ENCODE measurements at regions not wholly inside any gene's neighbourhood (a gene's known extent, or its start where the extent isn't known, plus 50 kb on each side); places are given as distances from the start of the nearest gene placed in this dataset.

DNA sequence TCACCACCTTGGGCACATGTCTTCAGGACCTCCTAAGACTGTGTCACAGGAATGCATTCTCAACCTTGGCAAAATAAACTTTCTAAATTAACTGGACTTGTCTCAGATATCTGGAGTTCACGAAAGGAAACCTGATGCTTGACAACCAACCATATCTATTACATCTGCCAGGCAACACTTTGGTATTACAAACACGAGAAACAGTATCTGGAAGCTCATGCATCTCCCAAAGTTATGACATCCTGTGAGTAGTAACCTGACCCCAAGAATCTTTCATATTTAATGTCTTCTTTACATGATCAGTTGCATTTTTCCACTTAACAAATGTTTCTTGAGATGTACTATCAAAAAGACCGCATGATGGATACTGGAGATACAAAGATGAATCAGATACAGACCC, 465.3 kb upstream of the AGTR1 start:
- no peak for DNase-seq

DNA sequence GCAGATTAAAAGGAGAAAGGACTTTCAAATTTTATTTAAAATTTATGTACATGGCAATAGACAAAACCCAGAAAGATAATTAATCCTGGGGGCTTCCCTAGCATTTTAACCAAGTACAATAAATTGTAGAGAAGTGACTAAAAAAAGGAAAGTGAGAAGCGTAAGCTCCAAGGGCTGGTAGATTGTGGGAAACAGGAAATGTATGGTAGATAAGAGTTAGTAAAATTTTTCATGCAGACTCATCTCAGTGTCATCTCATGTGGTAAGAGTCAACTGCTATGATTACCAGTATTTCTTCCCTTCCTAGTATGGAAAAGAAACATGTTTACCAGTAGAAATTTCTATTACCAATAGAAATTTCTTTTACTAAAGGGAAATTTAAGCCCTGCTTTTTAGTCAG, 464.3 kb upstream of the AGTR1 start:
- peak; percentile 12 for DNase-seq

DNA sequence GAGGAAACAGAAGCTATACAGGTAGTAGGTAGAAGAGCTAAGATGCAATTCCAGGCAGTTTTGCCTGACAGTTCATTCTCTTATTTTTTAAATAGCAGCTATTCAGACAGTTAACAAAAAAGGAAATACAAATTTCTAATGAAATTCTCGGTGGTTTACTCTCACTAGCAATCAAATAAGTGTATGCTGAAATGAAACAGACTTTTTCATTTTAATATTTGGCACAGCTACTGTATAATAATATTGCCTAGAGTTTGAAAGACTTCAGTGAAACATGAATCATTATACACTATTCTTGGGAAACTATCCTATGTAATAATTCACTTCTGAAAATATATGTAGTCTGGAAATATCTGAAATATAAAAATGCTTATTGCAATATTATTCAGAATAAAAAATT, 463.2 kb upstream of the AGTR1 start:
- no peak for DNase-seq

DNA sequence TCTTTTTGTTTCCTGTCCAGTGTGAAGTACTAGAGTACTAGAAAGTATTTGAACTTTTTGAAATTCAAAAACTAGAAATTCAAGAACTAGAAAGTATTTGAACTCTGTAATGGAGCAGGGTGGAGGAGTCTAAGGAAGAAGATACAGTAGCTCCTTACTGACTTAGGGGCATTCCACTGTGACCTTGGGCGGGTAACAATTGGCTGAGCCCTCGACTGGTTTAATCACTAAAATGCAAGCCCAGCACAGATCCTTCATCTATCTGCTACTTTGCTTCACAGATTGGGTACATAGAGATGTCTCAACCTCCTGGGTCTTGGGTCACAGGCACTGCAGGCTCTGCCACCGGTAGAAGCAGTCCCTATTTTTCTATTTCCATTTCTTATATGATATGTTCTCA, 462.1 kb upstream of the AGTR1 start:
- DNase-seq: no peak

DNA sequence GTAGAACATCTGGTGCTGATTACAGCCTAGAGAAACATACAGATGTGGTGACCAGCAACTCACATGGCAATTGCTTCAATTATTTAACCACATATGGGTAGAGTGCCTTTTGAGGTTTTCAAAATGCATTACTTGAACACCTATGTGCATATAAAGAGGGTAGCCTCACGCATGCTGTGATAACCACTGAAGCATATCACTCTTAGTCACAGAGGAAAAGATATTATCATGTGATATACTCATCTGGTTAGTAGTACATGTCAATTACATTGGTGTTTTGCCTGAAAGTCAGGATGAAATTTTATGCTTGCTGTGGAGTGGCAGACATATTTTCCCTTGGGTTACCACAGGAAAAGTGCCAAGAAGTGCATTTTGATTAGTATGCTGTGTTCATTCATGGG, 459.3 kb upstream of the AGTR1 start:
- DNase-seq: peak; percentile 85

DNA sequence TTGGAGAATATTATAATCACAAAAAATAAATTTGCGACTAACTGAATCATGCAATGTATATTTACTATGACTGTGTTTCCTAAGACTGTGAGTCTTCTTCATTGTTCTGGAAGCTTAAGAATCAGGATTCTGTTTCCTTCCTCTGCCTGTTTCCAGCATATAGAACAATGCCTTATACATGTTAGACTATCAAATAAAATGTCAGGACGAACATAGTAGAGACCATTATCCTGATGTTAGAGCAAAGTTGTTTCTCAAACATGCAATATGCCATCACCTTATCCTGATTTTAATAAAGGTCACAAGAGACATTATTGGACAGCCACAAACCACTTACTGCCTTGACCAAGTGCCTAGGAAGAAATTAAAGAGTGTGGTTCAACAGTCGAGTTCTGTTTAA, 457.4 kb upstream of the AGTR1 start:
- DNase-seq: no peak

DNA sequence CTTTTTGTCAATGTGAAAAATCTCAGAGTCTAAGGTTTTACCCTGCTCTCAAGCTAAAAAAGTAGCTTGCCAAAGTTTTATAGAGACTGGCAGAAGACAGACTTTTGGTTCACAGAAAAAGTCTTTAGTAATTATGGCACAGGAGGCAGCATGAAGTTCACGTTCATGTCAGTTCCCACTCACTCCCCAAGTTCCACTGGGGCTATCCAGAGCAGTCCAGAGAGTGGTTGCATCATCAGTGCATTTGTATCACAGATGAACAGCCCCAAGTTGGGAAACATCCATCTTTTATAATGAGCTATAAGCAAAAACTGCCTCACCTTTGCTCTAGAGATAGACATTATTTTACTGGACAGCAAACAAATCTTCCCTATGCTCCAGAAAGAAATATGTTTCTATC, 454.1 kb upstream of the AGTR1 start:
- no peak for DNase-seq

DNA sequence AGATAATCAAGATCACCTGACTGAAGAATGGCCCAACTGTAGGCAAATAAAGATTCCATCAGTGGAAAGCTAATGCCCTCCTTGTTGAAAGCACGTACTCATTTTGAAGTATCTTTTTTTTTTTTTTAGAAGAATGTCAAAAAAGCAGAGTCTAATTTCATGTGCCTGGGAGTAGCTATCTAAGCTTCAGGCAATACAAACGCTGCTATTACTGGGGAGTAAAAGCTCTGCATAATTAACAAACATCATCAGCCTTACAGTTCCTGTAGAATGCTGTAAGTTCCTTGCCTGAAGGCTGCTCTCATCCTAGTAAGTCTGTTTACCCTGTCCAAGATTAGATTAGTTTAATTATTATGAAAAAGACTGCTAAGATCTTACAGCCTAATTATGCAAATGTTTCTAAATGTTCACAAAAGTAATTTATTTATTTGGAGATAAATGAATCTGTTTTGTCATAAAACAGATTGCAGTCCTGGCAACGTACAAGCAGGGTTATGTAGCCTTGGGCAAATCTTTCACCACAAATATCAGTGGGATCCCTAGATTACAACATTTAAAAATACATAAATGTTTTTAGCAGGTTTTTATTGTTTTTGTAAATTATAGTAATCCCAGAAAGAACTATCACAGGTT, 451.3 kb upstream of the AGTR1 start:
- no peak for DNase-seq

DNA sequence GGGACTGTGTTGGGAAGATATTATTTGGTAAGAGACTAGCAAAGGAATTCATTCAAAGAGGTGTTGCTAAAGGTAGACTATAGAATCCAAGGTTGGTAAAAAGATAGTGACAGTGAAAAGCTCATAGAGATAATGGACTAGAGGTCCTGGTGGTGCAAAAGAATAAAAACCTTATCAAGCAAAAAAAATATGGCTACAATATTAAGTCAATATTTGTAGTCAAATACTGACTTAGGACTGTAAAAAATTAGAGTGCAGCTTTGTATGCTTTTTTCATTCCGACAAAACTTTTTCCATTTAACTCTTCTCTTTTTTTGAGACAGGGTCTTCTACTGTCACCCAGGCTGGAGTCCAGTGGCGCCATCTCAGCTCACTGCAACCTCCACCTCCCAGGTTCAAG, 444.0 kb upstream of the AGTR1 start:
- no peak for DNase-seq

DNA sequence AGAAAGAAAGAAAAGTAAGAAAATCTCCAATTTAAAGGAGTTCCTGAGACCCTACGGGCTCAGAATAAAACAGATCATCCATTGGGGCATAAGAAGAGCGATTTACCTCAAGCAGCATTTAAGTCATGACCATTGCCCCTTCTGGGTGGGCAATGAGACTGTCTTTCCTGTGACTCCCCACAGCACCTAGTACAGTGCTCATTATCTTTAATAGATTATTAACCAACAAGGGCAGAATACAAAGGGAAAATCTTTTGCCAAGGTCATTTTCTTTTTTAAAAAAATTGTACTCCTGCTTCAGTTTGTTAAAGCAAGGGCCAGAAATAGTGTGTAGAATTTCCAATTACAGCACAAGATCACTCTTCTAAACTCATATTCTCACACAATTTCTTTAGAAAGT, 443.3 kb upstream of the AGTR1 start:
- no peak for DNase-seq

DNA sequence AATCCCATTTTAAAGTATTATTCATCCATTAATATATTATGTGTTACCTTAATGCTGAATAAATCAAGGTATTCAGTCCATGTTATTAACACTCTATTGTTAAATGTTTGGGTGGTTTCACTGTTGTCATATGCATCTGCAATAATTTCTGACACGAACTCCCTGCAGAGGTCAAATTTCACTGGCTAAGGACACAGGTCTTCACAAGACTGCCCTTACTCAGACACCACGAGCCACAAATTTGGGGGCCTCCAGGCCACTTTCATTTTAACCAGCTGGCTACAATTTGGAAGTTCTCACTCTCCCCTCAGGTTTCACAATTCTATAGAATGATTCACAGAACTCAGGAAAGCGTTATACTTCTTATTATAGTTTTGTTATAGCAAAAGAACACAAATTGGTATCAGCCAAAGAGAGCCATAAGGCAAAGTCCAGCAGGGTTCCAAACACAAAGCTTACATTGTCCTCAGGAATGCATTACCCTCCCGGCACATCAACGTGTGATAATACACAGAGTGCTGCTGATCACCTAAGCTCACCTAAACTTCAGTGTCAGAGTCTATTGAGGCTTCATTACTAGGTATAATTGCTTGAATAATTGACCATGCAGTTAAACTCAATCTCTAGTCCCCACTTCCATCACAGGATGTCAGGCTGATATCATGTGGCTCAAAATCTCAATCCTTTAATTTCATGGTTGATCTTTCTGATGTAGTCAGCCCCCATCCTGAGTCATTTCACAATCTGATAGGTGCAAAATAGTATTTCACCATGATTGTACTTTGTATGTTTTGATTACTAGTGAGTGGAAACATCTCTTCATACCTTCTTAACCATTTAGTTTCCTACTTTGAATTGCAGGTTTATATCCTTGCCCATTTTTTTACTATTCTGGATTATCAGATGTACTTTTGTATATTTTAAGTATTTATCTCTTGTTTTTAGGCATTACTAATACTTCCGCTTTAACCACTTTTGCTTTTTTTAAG, 441.4 kb upstream of the AGTR1 start:
- no peak for DNase-seq

DNA sequence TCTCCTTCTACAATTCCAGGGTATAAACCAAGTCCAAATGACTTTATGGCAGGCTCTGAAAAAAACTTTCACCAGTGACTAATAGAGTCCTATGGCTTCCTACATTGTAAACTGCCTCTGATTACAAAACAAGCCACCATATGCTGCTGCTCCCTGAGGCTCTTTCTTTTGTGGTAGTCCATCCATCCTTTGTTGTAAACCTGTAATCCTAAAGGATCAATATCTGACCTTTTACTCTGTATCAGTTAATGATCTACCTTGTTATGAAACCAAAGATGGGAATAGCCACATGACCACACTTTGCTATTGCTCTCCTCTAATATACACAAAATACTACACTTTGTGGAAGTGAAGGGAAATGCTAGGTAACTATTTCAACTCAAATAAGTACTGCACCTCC, 434.7 kb upstream of the AGTR1 start:
- no peak for DNase-seq

DNA sequence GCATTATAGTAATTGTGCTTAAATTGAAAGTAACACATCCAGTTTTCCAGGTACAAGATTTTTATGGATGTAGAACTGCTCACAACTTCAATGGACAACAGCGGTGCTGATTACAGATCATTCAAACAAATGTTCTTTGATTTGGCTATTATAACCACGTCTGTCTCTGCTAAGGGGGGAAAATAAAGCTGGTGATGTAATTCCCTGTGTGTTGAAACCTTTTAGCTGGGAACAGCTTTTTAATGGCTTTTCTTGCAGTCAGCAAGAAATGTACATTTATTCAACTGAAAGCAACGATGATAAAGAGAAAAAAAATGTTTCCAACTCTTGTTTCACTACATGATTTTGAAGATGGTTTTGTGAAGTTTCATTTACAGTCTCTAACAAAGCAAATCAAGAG, 431.9 kb upstream of the AGTR1 start:
- DNase-seq: no peak

DNA sequence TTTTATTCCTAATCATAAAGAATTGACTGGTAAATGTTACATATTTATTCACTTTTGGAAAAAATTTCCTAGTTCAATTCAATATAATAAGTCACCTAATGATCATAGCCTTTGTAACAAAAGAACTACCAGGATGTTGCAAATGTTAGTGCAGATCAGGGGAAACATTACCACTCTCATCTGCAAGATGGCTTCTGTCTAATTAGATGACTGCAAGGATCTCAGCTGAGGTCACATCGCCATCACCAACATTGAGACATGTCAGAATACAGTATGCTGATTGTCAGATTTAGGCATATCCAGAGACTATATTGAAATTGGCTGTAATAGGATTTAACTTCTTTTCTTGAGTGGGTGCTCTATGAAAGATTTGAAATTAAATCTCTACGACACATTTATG, 431.4 kb upstream of the AGTR1 start:
- no peak for DNase-seq

DNA sequence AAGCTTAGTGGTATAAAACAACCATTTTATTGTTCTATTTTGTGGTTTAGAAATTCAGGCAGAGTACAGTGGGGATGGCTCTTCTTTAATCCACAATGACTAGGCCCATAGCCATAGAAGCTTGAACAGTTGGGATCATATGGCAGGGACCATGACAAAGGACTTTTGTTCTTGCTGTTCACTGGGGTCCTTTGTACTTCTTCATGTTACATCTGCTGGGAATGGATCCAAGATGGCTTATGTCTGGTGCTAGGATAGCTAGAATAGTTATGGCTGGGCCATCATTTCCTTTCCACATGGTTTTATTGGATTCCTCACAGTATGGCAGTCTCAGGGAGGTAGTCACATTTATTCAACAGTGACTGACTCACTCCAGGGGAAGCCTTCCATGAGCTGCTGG, 427.9 kb upstream of the AGTR1 start:
- peak; percentile 35 for DNase-seq

DNA sequence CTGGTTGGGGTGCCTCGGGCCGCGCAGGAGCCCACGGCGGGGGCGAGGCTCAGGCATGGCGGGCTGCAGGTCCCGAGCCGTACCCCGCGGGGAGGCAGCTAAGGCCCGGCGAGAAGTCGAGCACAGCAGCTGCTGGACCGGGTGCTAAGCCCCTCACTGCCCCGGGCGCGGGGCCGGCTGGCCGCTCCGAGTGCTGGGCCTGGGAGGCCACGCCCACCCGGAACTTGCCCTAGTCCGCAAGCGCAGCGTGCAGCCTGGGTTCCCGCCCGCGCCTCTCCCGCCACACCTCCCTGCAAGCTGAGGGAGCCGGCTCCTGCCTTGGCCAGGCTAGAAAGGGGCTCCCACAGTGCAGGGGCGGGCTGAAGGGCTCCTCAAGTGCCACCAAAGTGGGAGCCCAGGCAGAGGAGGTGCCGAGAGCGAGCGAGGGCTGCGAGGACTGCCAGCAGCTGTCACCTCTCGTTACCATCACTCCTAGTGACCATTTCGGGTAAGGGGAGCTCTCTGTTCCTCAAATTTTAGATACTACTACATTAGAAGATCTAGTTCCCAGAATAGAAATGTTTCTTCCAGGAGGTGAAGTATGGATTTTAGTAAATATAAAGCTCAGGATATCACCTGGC, 417.0 kb upstream of the AGTR1 start:
- DNase-seq: no peak

DNA sequence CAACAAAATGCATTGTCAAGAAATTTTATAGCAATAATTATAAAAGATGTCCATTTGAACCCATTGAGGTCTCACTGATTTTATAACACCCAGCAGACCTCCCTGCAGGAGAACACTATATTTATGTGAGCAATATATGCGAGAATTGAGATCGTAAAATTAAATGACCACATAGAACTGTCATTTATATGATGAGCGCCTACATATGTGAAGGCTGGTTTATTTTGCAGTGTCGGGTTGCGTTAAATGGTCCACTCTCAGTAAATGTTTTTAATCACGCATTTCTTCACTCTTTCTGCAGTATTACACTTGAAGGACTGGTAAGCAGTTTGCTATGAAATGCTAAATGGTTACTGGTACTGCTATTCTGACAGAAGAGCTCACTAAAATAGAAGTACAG, 408.5 kb upstream of the AGTR1 start:
- DNase-seq: no peak

DNA sequence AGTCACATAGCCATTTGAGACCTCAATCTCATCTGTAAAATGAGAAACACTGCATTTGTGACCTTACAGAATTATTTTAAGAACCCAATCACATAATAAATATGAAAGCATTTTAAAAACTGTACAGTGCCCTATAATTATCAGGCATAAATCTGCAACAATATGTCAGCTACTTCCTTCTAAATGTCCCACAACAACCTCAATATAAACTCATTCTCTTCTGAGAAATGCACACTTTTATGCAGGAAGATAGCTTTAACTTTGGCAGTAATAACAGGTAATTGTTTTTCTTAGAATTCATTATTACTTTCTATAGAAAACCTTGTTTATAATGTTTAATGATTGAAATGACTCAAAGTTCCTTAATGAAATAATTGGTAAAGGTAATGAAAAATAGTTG, 400.7 kb upstream of the AGTR1 start:
- DNase-seq: no peak

DNA sequence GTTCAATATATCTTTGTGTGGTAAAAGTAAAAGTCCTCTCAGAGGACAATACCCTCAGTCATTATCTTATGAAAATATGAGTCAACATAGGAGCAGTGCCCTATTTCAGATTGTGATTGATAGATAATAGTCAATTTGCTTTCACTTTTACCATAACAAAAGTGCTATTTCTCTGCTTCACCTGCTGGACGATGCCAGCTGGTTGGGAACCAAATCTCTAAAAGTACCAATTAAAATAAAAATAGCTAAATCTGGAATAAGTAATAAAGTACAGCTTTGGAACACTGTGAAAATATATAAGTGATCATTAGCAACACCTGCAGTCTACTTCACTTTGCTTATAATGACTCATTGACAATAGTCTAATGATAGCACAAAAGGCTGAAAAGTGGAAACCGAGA, 390.3 kb upstream of the AGTR1 start:
- DNase-seq: no peak

DNA sequence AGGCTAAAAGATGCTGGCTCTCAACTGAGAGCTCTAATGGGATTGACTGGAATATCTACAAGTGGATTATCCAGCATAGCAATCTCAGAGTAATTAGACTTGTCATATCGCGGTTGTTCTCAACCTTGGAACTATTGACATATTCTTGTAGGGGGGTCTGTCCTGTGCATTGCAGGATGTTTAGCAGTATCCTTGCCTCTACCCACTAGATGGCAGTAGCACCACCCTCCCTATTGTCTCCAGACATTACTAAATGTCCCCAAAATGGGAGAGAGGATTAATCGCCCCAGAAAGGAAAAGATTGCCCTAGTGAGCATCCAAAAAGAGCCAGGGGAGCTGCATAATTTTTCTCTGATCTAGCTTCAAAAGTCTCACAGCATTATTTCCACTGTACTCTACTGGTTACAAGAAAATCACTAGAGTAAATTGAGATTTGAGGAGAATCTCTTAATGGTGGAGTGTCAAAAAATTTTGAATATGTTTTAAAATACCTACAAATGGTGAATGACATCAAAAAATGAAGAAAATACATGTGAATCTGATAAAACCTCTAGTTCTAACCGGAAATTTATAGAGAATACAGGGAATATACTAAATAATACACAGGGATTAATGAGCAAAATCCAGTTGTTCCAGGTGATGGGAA, 388.2 kb upstream of the AGTR1 start:
- DNase-seq: peak; percentile 63

DNA sequence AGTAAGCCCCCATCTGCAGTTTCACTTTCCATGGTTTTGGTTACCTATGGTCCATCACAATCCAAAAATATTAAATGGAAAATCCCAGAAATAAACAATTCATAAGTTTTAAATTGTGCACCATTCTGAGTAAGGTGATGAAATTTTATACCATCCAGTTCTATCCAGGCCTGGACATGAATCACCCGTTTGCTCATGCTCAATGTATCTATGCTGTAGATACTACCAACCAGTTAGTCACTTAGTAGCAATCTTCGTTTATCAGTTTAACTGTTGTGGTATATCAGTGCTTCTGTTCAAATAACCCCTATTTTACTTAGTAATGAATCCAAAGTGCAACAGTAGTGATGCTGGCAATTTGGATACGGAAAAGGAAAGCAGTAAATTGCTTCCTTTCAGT, 381.9 kb upstream of the AGTR1 start:
- no peak for DNase-seq

DNA sequence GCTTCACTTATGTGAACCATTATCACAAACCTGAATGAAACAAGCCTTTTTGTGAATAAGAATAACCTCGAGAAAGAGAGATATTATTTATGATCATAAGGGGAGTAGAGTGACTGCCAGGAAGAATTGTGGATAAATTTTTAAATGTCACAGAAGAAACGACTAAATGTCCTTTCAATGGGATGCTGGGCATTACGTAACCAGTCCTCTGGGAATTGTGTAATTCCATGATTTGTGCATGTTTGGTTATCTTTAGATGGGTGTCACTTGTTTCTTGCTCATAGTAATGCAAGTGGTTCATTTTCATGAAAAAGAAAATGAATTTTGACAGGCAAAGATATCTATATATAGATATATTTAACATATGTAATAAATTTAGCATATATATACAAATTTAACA, 379.5 kb upstream of the AGTR1 start:
- DNase-seq: no peak

DNA sequence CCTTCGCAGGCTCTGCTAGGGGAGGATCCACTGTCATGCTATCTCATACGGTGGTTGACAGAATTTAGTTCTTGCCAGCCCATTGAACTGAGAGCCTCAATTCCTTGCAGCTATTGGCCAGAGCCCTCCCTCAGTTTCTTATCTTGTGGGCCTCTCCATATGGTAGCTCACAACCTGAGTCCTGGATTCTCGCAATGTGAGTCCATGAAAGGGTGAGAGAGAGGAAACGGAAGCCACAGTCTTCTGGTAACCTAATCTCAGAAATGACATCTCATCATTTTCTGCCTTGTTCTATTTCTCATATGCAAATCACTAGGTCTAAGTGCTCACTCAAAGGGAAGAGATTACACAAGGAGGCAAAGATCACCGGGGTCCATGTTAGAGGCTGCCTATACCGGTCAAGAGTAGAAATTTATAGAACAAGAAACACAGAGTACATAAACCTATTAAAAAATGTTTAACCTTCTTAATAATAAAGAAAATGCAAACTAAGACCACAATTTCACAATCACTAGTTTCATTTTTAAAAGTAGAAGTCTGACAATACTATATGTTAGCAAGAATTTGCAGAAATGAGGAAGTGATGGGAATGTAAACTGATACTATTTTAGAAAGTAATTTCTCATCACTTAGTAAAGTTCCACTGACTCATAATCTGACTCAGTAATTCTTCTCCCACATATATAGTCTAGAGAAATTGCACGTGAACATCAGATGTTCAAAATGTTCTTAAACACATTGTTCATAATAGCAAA, 378.4 kb upstream of the AGTR1 start:
- peak; percentile 84 for DNase-seq
